ENCODE measurements at regions not wholly inside any gene's neighbourhood (a gene's known extent, or its start where the extent isn't known, plus 50 kb on each side); places are given as distances from the start of the nearest gene placed in this dataset.

- TF ChIP-seq KDM1A (CRISPR knock-in tag; IDR thresholded peaks at IDR 0.05) (no peak), CTCF (CRISPR knock-in tag; IDR thresholded peaks at IDR 0.05) (no peak), ATF4 (CRISPR knock-in tag; IDR thresholded peaks at IDR 0.05) (no peak), POLR2A (IDR thresholded peaks at IDR 0.05; ENCODE audit: insufficient read depth in 1 of 2, low read depth in 2 of 2, low read length in 2 of 2) (no peak), SAP130 (CRISPR knock-in tag; IDR thresholded peaks at IDR 0.05; ENCODE audit: low read depth) (no peak), ZNF572 (CRISPR knock-in tag; IDR thresholded peaks at IDR 0.05) (no peak), ATM (IDR thresholded peaks at IDR 0.05; ENCODE audit: borderline replicate concordance) (no peak), ATF7 (IDR thresholded peaks at IDR 0.05) (no peak), ATF7 (CRISPR knock-in tag; IDR thresholded peaks at IDR 0.05) (no peak), MYC (CRISPR knock-in tag; IDR thresholded peaks at IDR 0.05; ENCODE audit: borderline replicate concordance) (no peak), ZSCAN20 (CRISPR knock-in tag; IDR thresholded peaks at IDR 0.05; ENCODE audit: borderline replicate concordance) (no peak), SIN3A (IDR thresholded peaks at IDR 0.05; ENCODE audit: borderline replicate concordance, low read depth, low read length) (no peak)
- TF ChIP-seq, protein P1, sequence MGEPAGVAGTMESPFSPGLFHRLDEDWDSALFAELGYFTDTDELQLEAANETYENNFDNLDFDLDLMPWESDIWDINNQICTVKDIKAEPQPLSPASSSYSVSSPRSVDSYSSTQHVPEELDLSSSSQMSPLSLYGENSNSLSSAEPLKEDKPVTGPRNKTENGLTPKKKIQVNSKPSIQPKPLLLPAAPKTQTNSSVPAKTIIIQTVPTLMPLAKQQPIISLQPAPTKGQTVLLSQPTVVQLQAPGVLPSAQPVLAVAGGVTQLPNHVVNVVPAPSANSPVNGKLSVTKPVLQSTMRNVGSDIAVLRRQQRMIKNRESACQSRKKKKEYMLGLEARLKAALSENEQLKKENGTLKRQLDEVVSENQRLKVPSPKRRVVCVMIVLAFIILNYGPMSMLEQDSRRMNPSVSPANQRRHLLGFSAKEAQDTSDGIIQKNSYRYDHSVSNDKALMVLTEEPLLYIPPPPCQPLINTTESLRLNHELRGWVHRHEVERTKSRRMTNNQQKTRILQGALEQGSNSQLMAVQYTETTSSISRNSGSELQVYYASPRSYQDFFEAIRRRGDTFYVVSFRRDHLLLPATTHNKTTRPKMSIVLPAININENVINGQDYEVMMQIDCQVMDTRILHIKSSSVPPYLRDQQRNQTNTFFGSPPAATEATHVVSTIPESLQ (CRISPR knock-in tag; conservative IDR thresholded peaks at IDR 0.05): no peak
- TF ChIP-seq, protein P2, sequence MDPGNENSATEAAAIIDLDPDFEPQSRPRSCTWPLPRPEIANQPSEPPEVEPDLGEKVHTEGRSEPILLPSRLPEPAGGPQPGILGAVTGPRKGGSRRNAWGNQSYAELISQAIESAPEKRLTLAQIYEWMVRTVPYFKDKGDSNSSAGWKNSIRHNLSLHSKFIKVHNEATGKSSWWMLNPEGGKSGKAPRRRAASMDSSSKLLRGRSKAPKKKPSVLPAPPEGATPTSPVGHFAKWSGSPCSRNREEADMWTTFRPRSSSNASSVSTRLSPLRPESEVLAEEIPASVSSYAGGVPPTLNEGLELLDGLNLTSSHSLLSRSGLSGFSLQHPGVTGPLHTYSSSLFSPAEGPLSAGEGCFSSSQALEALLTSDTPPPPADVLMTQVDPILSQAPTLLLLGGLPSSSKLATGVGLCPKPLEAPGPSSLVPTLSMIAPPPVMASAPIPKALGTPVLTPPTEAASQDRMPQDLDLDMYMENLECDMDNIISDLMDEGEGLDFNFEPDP (CRISPR knock-in tag; conservative IDR thresholded peaks at IDR 0.05): no peak
- TF ChIP-seq, protein P3, sequence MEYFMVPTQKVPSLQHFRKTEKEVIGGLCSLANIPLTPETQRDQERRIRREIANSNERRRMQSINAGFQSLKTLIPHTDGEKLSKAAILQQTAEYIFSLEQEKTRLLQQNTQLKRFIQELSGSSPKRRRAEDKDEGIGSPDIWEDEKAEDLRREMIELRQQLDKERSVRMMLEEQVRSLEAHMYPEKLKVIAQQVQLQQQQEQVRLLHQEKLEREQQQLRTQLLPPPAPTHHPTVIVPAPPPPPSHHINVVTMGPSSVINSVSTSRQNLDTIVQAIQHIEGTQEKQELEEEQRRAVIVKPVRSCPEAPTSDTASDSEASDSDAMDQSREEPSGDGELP (IDR thresholded peaks at IDR 0.05; ENCODE audit: borderline replicate concordance, low read depth): no peak
Observed at GRCh38 chr9:38141746-38142591, 72.9 kb upstream of the SHB start.
